CD14-positive monocyte (primary cell): ENCODE measurements at regions not wholly inside any gene's neighbourhood (a gene's known extent, or its start where the extent isn't known, plus 50 kb on each side); places are given as distances from the start of the nearest gene placed in this dataset.
A peak's percentile ranks its signal among the peaks of the same experiment; 100 is the strongest.

ENCODE experiments used
- DNase-seq, 3 donors: peaks; one replicate each; pipeline ENCODE4 v3.0.0-alpha.2; 2011 to 2022
- H2AFZ ChIP-seq: 2 replicates; pipeline ENCODE4 v1.6.0; 2012; ENCODE audit warnings: mild to moderate bottlenecking, low read depth, low read length, inconsistent platforms; ENCODE audit not compliant: insufficient read depth, poor library complexity, severe bottlenecking
- H3K27ac ChIP-seq, 2 donors: 1 replicate in 1 of 2; 2 replicates in 1 of 2; pipeline ENCODE4 v1.5.1; 2012 to 2013; ENCODE audit warnings: low read length in 2 of 2, control low read depth in 1 of 2, inconsistent platforms in 1 of 2, low read depth in 1 of 2, mild to moderate bottlenecking in 1 of 2
- H3K27me3 ChIP-seq, 2 donors: one replicate each; pipeline versions ENCODE4 v1.6.0 to v1.6.1; 2011 to 2013; ENCODE audit warnings: low read length in 2 of 2; ENCODE audit not compliant: control insufficient read depth in 2 of 2, insufficient read depth in 2 of 2
- H3K36me3 ChIP-seq, 2 donors: replicated peaks in 1 of 2; 1 replicate in 1 of 2; 2 replicates in 1 of 2; pipeline versions ENCODE4 v1.5.1 to v1.6.1; 2012 to 2013; ENCODE audit warnings: low read length in 2 of 2, control low read depth in 1 of 2, inconsistent platforms in 1 of 2, mild to moderate bottlenecking in 1 of 2; ENCODE audit not compliant: insufficient read depth in 2 of 2, control insufficient read depth in 1 of 2
- H3K4me1 ChIP-seq, 2 donors: 1 replicate in 1 of 2; 2 replicates in 1 of 2; pipeline versions ENCODE4 v1.5.1 to v1.6.1; 2012 to 2013; ENCODE audit warnings: low read length in 2 of 2, control low read depth in 1 of 2, inconsistent platforms in 1 of 2, mild to moderate bottlenecking in 1 of 2, moderate library complexity in 1 of 2; ENCODE audit not compliant: insufficient read depth in 2 of 2, control insufficient read depth in 1 of 2
- H3K4me2 ChIP-seq: replicated peaks from 2 replicates; pipeline ENCODE3; 2012; ENCODE audit warnings: low read length, moderate library complexity, mild to moderate bottlenecking; ENCODE audit not compliant: poor library complexity, severe bottlenecking; ENCODE audit errors: extremely low read depth
- H3K4me3 ChIP-seq, 3 experiments: fragments of 200-600 bp in 1 of 3; sonication (generic) in 1 of 3; replicated peaks in 1 of 3; 1 replicate in 2 of 3; 2 replicates in 1 of 3; pipeline ENCODE4 v1.5.1; 2011 to 2013; ENCODE audit warnings: low read length in 3 of 3, mild to moderate bottlenecking in 3 of 3, control low read depth in 2 of 3, low read depth in 2 of 3, inconsistent platforms in 1 of 3, moderate library complexity in 1 of 3
- H3K79me2 ChIP-seq: 2 replicates; pipeline ENCODE4 v1.6.0; 2012; ENCODE audit warnings: mild to moderate bottlenecking, control low read depth, inconsistent platforms, low read length, moderate library complexity; ENCODE audit not compliant: insufficient read depth
- H3K9ac ChIP-seq: 2 replicates; pipeline ENCODE4 v1.6.0; 2017; ENCODE audit warnings: low read length, mild to moderate bottlenecking; ENCODE audit not compliant: insufficient read depth, poor library complexity, severe bottlenecking
- H3K9me3 ChIP-seq, 2 donors: replicated peaks in 1 of 2; 1 replicate in 1 of 2; 2 replicates in 1 of 2; pipeline versions ENCODE4 v1.5.1 to v1.6.1; 2012 to 2013; ENCODE audit warnings: low read length in 2 of 2, control low read depth in 1 of 2; ENCODE audit not compliant: control insufficient read depth in 1 of 2, insufficient read depth in 1 of 2
- H4K20me1 ChIP-seq: 2 replicates; pipeline ENCODE4 v1.6.0; 2012; ENCODE audit warnings: mild to moderate bottlenecking, low read length, control low read depth, moderate library complexity; ENCODE audit not compliant: insufficient read depth
- H3K27ac Mint-ChIP-seq, 7 donors: one replicate each; pipeline ENCODE4 v1.8.0; 2020; ENCODE audit warnings: mild to moderate bottlenecking in 7 of 7, mixed read lengths in 7 of 7, moderate library complexity in 6 of 7, inconsistent platforms in 2 of 7
- H3K27me3 Mint-ChIP-seq, 3 donors: one replicate each; pipeline ENCODE4 v1.8.0; 2021 to 2022; ENCODE audit warnings: low read depth in 3 of 3, mild to moderate bottlenecking in 3 of 3, mixed read lengths in 3 of 3, moderate library complexity in 3 of 3, inconsistent platforms in 1 of 3
- H3K36me3 Mint-ChIP-seq, 2 donors: one replicate each; pipeline ENCODE4 v1.8.0; 2020; ENCODE audit warnings: mixed read lengths in 2 of 2, inconsistent platforms in 1 of 2, mild to moderate bottlenecking in 1 of 2
- H3K4me1 Mint-ChIP-seq: one replicate; pipeline ENCODE4 v1.8.0; 2020; ENCODE audit warnings: mild to moderate bottlenecking, mixed read lengths
- H3K4me3 Mint-ChIP-seq, 2 donors: one replicate each; pipeline ENCODE4 v1.8.0; 2020; ENCODE audit warnings: mild to moderate bottlenecking in 2 of 2, mixed read lengths in 2 of 2, moderate library complexity in 1 of 2
- H3K9me3 Mint-ChIP-seq, 7 donors: one replicate each; pipeline ENCODE4 v1.8.0; 2020 to 2022; ENCODE audit warnings: mixed read lengths in 7 of 7, mild to moderate bottlenecking in 6 of 7, moderate library complexity in 6 of 7, inconsistent platforms in 2 of 7
- WGBS: methylation state at CpG from one replicate; pipeline ENCODE4 v1.1.5; 2013; ENCODE audit warnings: missing lambda C conversion rate; ENCODE audit not compliant: insufficient coverage; 5-methylcytosine and 5-hydroxymethylcytosine counted together
- intact Hi-C, 2 donors: fragments of 100-400 bp; cut with micrococcal nuclease; formaldehyde crosslinking; loops; one replicate each; pipeline versions ENCODE4 v1.15.0 to v1.15.1; 2023
- TF ChIP-seq, protein P1 (sequence below): fragments of 200-600 bp; IDR thresholded peaks from one replicate; pipeline ENCODE4 v1.8.0; 2022; ENCODE audit warnings: antibody characterized with exemption, mild to moderate bottlenecking

DNA sequence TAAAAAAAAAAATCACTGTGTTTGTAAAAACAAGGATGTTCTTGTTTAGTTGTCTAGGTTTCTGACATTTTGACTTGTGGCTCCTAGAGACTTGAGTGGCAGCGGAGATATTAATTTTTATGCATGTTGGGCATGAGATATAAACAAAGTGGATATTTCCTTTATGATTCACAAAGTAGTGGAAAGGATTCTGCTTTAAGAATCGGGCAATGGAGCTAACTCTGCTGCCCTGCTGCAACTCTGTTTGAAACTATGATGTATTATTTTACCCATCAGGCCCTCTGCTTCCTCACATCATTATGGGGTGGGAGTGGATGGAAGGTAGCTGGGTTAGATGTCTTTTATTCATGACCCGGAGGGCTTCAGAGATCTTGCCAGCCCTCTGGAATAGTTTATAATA lies 94.1 kb upstream of the CD180 start:
- 100% methylated on average over 1 of the region's 3 CpGs for WGBS
- DNase-seq = no peak
- Histone ChIP-seq H3K9me3 (no peaks in the 10 kb centered on the region), H3K4me1 (peaks cover 18 to 22% of the 10 kb centered on the region in 2 donors), H3K79me2 (no peaks in the 10 kb centered on the region), H3K27me3 (no peaks in the 10 kb centered on the region), H3K27ac (no peak overlapping the region), H4K20me1 (no peaks in the 10 kb centered on the region), H2AFZ (no peak overlapping the region), H3K4me2 (no peak overlapping the region), H3K4me3 (no peak overlapping the region), H3K9ac (no peak overlapping the region), H3K36me3 (no peaks in the 10 kb centered on the region)
- intact Hi-C loops = no loop called here
- Mint-ChIP-seq H3K27me3 (peaks cover 0 to 2% (median 1%) of the 10 kb centered on the region in 3 donors), H3K4me3 (no peak overlapping the region), H3K27ac (no peak overlapping the region), H3K4me1 (peaks cover 26% of the 10 kb centered on the region), H3K9me3 (peaks cover 0 to 2% (median 0%) of the 10 kb centered on the region in 7 donors), H3K36me3 (no peaks in the 10 kb centered on the region)
- TF ChIP-seq, protein P1, sequence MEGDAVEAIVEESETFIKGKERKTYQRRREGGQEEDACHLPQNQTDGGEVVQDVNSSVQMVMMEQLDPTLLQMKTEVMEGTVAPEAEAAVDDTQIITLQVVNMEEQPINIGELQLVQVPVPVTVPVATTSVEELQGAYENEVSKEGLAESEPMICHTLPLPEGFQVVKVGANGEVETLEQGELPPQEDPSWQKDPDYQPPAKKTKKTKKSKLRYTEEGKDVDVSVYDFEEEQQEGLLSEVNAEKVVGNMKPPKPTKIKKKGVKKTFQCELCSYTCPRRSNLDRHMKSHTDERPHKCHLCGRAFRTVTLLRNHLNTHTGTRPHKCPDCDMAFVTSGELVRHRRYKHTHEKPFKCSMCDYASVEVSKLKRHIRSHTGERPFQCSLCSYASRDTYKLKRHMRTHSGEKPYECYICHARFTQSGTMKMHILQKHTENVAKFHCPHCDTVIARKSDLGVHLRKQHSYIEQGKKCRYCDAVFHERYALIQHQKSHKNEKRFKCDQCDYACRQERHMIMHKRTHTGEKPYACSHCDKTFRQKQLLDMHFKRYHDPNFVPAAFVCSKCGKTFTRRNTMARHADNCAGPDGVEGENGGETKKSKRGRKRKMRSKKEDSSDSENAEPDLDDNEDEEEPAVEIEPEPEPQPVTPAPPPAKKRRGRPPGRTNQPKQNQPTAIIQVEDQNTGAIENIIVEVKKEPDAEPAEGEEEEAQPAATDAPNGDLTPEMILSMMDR = no peak

DNA sequence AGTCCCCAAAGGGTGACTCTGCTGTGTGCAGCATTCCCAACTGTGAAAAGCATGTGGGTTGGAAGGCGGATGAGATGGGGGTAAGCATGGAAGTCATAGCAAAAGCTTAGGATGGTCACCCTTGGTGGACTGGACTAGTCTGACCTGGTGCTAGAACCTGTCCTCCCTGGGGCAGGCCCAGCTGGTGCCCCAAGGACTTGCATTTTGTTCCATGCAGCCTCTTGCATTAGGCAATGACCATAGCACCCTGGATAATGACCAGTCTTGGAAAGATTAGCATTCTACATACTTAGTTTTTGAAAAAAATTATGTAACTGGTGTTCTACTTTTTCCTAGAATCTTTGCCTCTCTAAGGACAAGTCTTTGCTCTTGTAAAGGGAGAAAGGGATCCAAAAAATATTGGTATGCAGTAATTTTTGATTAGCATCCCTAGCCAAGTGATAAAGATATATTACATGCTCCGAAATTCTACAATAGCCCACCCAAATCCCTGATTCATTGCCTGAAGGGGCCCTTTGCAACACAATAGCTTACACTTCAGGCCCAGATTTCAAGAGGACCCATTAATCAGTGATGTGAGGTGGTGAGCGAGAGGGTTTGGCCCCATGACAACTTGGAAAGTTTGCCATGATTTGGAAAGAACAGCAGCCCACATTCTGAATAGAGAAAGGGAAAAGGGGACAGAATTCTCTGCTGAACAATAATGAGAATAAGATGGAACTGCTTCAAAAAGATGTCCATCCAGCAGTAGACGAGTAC lies 93.3 kb upstream of the CD180 start:
- peaks cover 0 to 1% (median 0%) of the 10 kb centered on the region in 7 donors for H3K9me3 Mint-ChIP-seq

More for the DNA sequence above, 93.3 kb upstream of the CD180 start:
- peaks cover 19 to 23% of the 10 kb centered on the region in 2 donors for H3K4me1 ChIP-seq
- WGBS = 100% methylated on average over 3 of the region's 4 CpGs
- no peaks in the 10 kb centered on the region for H3K79me2 ChIP-seq
- H3K27ac ChIP-seq = no peak overlapping the region
- Mint-ChIP-seq H3K27ac (peak overlapping the region in 1 of 7 donors; percentile 71), H3K36me3 (no peaks in the 10 kb centered on the region), H3K27me3 (peaks cover 0 to 2% (median 1%) of the 10 kb centered on the region in 3 donors), H3K4me3 (no peak overlapping the region), H3K4me1 (peaks cover 26% of the 10 kb centered on the region)
- H3K9ac ChIP-seq = no peak overlapping the region
- H2AFZ ChIP-seq = no peak overlapping the region
- H3K9me3 ChIP-seq = no peaks in the 10 kb centered on the region
- intact Hi-C loops = no loop called here
- H3K4me3 ChIP-seq = no peak overlapping the region
- DNase-seq = no peak
- H3K27me3 ChIP-seq = no peaks in the 10 kb centered on the region
- TF ChIP-seq, protein P1 = no peak
- H3K4me2 ChIP-seq = no peak overlapping the region
- no peaks in the 10 kb centered on the region for H4K20me1 ChIP-seq
- H3K36me3 ChIP-seq = no peaks in the 10 kb centered on the region
